Islet of Langerhans (tissue), 1 donor: ENCODE measurements at regions not wholly inside any gene's neighbourhood (a gene's known extent, or its start where the extent isn't known, plus 50 kb on each side); places are given as distances from the start of the nearest gene placed in this dataset.

ENCODE experiments used
- FAIRE-seq: peaks from one replicate; lab custom pipeline; 2011; peaks lifted over from hg19 to GRCh38; lab: Jason Lieb, UNC

- FAIRE-seq, result no peak
These were observed 331.1 kb upstream of the B3GAT1 start for GRCh38 chr11:134742956-134743819.

- FAIRE-seq, result no peak
These were observed 330.2 kb upstream of the B3GAT1 start for GRCh38 chr11:134742224-134742612.

- FAIRE-seq, result no peak
These were observed 329.6 kb upstream of the B3GAT1 start for GRCh38 chr11:134741453-134742223.

- FAIRE-seq, result no peak
These were observed 328.7 kb upstream of the B3GAT1 start for GRCh38 chr11:134740590-134741261.

- FAIRE-seq, result no peak
These were observed 327.1 kb upstream of the B3GAT1 start for GRCh38 chr11:134739136-134739535.

- no peak for FAIRE-seq
These were observed 326.5 kb upstream of the B3GAT1 start for GRCh38 chr11:134738581-134738980.

- no peak for FAIRE-seq
These were observed 325.8 kb upstream of the B3GAT1 start for GRCh38 chr11:134737563-134738510.

GRCh38 chr11:134736251-134736947 lies 324.4 kb upstream of the B3GAT1 start:
- FAIRE-seq, result no peak

- no peak for FAIRE-seq
These were observed 322.9 kb upstream of the B3GAT1 start for GRCh38 chr11:134734894-134735293.

GRCh38 chr11:134734141-134734845 lies 322.3 kb upstream of the B3GAT1 start:
- no peak for FAIRE-seq

GRCh38 chr11:134733646-134734045 lies 321.6 kb upstream of the B3GAT1 start:
- FAIRE-seq, result no peak

GRCh38 chr11:134731213-134731961 lies 319.3 kb upstream of the B3GAT1 start:
- no peak for FAIRE-seq

GRCh38 chr11:134730561-134731212 lies 318.6 kb upstream of the B3GAT1 start:
- FAIRE-seq, result no peak

- FAIRE-seq, result no peak
These were observed 318.1 kb upstream of the B3GAT1 start for GRCh38 chr11:134730101-134730500.

GRCh38 chr11:134728186-134728585 lies 316.1 kb upstream of the B3GAT1 start:
- FAIRE-seq, result no peak

- FAIRE-seq, result no peak
These were observed 315.6 kb upstream of the B3GAT1 start for GRCh38 chr11:134727636-134728035.

GRCh38 chr11:134727204-134727603 lies 315.2 kb upstream of the B3GAT1 start:
- FAIRE-seq, result no peak

- no peak for FAIRE-seq
These were observed 313.9 kb upstream of the B3GAT1 start for GRCh38 chr11:134725716-134726639.
